Activated naive CD4-positive, alpha-beta T cell treated with anti-CD3 and anti-CD28 coated beads for 36 hours (primary cell): ENCODE measurements at regions not wholly inside any gene's neighbourhood (a gene's known extent, or its start where the extent isn't known, plus 50 kb on each side); places are given as distances from the start of the nearest gene placed in this dataset.

Source experiments
- CTCF ChIA-PET: fragments of 350-600 bp; sonication (Branson Sonifier 250); formaldehyde crosslinking; loops from one replicate; lab custom pipeline; 2021; ENCODE audit warnings: antibody characterized with exemption; lab: Charles Lee
- DNase-seq: peaks from one replicate; pipeline ENCODE4 v3.0.0-alpha.2; 2020
- H3K27ac Mint-ChIP-seq: one replicate; pipeline ENCODE4 v1.8.0; 2021; ENCODE audit warnings: mild to moderate bottlenecking, mixed read lengths
- H3K27me3 Mint-ChIP-seq: one replicate; pipeline ENCODE4 v1.8.0; 2021; ENCODE audit warnings: low read depth, mixed read lengths
- H3K36me3 Mint-ChIP-seq: one replicate; pipeline ENCODE4 v1.8.0; 2021; ENCODE audit warnings: low read depth, mixed read lengths
- H3K4me1 Mint-ChIP-seq: one replicate; pipeline ENCODE4 v1.8.0; 2021; ENCODE audit warnings: low read depth, mixed read lengths
- H3K4me3 Mint-ChIP-seq: one replicate; pipeline ENCODE4 v1.8.0; 2021; ENCODE audit warnings: mild to moderate bottlenecking, moderate library complexity, mixed read lengths
- H3K9me3 Mint-ChIP-seq: one replicate; pipeline ENCODE4 v1.8.0; 2021; ENCODE audit warnings: mixed read lengths
- intact Hi-C: fragments of 100-400 bp; cut with micrococcal nuclease; formaldehyde crosslinking; loops from one replicate; pipeline ENCODE4 v1.15.1; 2023

DNA sequence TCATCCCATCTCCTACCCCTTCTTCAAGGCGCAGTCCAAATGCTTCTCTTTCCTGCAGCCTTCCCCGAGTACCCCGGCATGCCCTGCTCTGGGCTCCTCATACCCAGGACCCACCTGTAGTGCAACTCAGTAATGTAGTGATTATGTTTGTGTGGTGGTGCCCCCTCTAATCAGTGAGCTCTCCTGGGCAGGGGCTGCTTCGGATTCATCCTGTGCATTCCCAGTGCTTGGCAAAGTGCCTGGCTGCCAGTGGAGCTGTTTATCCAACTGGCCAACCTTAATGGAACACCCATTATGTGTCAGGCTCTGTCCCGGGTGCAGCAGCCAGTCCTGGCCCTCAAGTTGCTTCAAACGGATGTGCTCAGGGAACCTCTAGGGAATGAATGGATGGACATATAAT lies 174.4 kb upstream of the LINGO1 start:
- Mint-ChIP-seq H3K27ac (no peak overlapping the region), H3K9me3 (no peaks in the 10 kb centered on the region), H3K4me1 (no peaks in the 10 kb centered on the region), H3K27me3 (no peaks in the 10 kb centered on the region), H3K36me3 (no peaks in the 10 kb centered on the region), H3K4me3 (no peak overlapping the region)
- intact Hi-C loops, result no loop called here
- CTCF ChIA-PET, result interaction anchor here (1.2 kb wide), 1 partner anchor 171 kb away, joined by 3 read pairs; no protein-coding TSS in a partner anchor
- DNase-seq, result no peak

DNA sequence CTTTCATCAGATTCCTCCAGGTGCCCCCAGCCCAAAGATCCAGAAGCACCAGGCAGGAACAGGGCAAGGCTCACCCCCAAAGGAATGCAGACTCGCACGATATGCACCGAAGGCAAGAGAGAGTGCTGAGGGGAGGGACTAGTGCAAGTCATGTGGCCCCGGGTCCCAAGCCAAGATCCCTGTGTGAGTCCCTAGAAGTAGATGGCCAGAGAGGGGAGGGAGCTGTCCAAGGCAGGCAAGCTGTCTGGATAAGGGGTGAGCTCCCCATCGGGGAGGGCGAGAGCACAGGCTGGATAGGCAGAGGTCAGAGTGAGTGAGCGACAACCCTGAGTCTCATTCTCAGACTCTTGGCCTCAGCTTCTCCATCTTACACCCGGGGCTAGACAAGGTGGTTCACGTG lies 171.5 kb upstream of the LINGO1 start:
- no peak overlapping the region for H3K27ac Mint-ChIP-seq
- no peak overlapping the region for H3K4me3 Mint-ChIP-seq
- no peaks in the 10 kb centered on the region for H3K36me3 Mint-ChIP-seq
- no peaks in the 10 kb centered on the region for H3K4me1 Mint-ChIP-seq
- H3K27me3 Mint-ChIP-seq, result no peaks in the 10 kb centered on the region
- CTCF ChIA-PET, result no interaction called here
- intact Hi-C loops, result no loop called here
- H3K9me3 Mint-ChIP-seq, result no peaks in the 10 kb centered on the region
- no peak for DNase-seq

DNA sequence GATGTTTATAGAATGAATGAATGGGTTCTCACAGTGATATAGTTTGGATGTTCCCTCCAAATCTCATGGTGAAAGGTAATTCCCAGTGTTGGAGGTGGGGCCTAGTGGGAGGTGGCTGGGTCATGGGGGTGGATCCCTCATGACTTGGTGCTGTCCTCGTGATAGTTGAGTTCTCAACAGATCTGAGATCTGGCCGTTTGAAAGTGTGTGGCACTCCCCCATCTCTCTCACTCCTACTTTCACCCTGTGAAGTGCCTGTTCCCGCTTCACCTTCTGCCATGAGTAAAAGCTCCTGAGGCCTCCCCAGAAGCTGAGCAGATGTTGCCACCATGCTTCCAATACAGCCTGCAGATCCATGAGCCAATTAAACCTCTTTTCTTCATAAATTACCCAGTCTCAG lies 170.8 kb upstream of the LINGO1 start:
- intact Hi-C loops, result no loop called here
- H3K27ac Mint-ChIP-seq, result no peak overlapping the region
- H3K36me3 Mint-ChIP-seq, result no peaks in the 10 kb centered on the region
- H3K9me3 Mint-ChIP-seq, result no peaks in the 10 kb centered on the region
- no peak for DNase-seq
- H3K4me1 Mint-ChIP-seq, result no peaks in the 10 kb centered on the region
- CTCF ChIA-PET, result interaction anchor here (0.6 kb wide), 1 partner anchor 46 kb away, joined by 4 read pairs; no protein-coding TSS in a partner anchor
- H3K4me3 Mint-ChIP-seq, result no peak overlapping the region
- no peaks in the 10 kb centered on the region for H3K27me3 Mint-ChIP-seq

DNA sequence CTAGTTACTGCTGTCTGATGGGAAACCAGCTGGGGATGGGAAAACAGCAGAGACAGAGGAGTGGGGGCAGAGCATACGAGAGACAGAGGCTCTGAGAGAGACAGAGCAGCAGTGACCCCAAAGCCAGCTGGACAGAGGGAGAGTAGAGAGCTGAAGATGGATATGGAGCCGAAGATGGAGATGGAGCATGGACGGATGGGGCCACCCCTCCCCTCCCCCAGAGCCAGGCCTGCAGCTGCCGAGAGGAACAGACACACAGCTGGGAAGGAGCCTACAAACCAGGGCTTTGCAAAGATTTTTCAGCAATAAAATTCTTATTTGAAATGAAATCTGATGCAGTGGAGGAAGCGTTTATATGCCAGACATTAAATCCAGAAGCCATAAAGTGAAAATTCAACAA lies 167.6 kb upstream of the LINGO1 start:
- Mint-ChIP-seq H3K4me1 (peaks cover 3% of the 10 kb centered on the region), H3K4me3 (no peak overlapping the region), H3K27ac (no peak overlapping the region), H3K36me3 (no peaks in the 10 kb centered on the region), H3K27me3 (no peaks in the 10 kb centered on the region), H3K9me3 (no peaks in the 10 kb centered on the region)
- CTCF ChIA-PET, result no interaction called here
- no peak for DNase-seq
- intact Hi-C loops, result no loop called here

DNA sequence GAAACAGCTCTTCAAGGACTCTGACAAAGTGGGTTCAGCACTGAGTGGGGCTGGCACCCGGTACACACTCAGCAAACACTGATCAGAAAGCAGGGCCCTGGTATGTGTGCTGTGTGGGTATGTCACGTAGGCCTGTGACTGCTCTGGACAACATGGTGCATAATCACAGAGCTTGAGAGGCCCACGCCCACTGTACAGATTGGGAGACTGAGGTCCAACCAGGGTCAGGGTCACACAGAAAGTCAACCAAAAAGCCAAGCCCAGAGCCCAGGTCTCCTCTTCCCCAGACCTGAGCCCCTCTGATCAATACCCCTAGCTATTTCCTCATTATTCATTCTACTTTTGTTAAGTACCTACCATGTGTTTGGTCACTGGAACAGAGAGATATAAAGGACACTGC lies 166.1 kb upstream of the LINGO1 start:
- Mint-ChIP-seq H3K36me3 (no peaks in the 10 kb centered on the region), H3K4me3 (no peak overlapping the region), H3K27me3 (no peaks in the 10 kb centered on the region), H3K4me1 (peaks cover 3% of the 10 kb centered on the region), H3K9me3 (no peaks in the 10 kb centered on the region), H3K27ac (no peak overlapping the region)
- intact Hi-C loops, result no loop called here
- CTCF ChIA-PET, result no interaction called here
- DNase-seq, result no peak

DNA sequence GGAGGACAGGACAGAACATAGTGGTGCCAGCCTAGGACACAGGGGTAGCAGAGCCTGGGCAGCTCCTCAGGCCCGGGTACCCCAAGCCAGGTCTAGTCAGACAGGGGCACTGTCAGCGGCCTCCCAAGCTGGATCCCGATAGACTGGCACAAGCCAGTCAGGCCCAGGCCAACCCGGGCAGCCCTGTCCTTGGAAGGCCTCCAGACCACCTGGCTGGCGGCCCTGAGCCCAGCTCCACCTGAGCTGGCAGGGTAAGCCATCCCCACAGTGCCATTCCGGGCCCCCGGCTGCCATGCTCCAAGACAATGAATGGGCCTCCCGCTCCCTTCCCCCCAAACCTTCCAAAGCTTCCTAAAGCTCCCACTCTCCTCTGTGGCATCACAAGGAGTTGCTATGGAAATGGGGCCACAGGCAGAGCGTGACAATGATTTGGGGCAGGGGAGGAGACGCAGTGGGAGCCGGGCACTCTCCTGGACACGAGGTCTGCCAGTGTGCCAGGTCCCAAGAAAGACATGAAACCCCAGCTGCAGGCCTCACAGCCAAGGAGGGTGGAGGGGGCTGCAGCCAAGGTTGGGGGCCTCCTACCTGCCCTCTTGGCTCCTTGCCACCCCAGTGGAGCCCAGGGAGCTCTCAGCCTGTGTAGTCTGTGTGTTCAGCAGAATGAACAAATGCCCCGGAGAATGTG lies 165.6 kb upstream of the LINGO1 start:
- no peak for DNase-seq
- Mint-ChIP-seq H3K4me1 (peaks cover 3% of the 10 kb centered on the region), H3K36me3 (no peaks in the 10 kb centered on the region), H3K27me3 (no peaks in the 10 kb centered on the region), H3K4me3 (no peak overlapping the region), H3K9me3 (no peaks in the 10 kb centered on the region), H3K27ac (no peak overlapping the region)
- CTCF ChIA-PET, result no interaction called here
- intact Hi-C loops, result no loop called here

DNA sequence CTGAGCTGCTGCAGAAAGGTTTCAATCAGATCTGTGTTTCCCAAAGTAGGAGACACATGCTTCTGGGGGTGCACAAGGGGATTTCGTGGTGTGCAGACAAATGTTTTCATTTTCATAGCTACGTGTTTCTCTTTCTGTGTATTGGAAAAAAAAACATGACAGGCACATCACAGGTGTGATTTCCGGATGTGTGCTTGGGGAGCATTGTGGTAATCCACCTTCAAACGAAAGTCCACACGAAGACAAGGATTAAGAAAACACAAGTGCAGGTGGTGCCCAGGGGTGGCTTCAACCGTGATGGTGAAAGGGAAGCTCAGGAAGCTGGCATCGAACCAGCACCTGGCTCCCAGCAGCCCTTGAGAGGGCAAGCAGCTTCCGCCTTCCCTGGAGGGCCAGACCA lies 164.6 kb upstream of the LINGO1 start:
- intact Hi-C loops, result no loop called here
- H3K27me3 Mint-ChIP-seq, result no peaks in the 10 kb centered on the region
- peaks cover 3% of the 10 kb centered on the region for H3K4me1 Mint-ChIP-seq
- H3K36me3 Mint-ChIP-seq, result no peaks in the 10 kb centered on the region
- peak; percentile 18 for DNase-seq
- H3K27ac Mint-ChIP-seq, result no peak overlapping the region
- CTCF ChIA-PET, result interaction anchor here (0.7 to 1.3 kb wide), 3 partner anchors 12 to 305 kb away, joined by 3 to 5 read pairs (median 3); no protein-coding TSS in a partner anchor
- no peak overlapping the region for H3K4me3 Mint-ChIP-seq
- H3K9me3 Mint-ChIP-seq, result no peaks in the 10 kb centered on the region

DNA sequence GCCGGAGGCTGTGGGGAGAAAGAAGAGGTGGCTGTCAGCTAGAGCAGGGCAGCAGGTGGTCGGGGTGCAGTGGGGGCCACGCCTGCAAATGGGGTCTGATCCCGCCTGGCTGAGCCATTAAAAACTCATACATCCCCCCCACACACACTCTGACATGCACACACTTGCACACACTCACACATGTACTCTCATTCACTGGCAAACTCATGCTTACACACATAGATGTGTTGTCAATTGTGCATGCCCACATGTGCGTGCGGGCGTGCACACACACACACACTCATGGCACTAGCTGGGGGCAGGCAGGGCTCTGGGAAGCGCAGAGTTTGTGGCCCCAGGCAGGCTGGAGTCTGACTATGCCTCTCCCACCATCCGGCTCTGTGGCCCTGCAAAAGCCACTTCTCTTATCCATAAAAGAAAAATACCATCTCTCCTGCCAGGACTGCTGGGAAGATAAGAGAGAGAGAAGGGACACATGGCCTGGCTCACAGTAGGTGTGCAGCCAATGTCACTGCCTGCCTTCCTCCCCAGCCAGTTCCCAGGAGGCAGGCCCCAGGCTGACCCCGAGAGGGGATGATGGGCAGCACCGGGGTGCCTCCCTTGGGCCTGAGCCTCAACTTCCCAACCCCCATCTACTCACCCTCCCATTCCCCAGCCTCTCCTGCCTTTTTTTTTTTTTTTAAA lies 163.5 kb upstream of the LINGO1 start:
- no peaks in the 10 kb centered on the region for H3K27me3 Mint-ChIP-seq
- no peaks in the 10 kb centered on the region for H3K9me3 Mint-ChIP-seq
- H3K4me1 Mint-ChIP-seq, result peaks cover 3% of the 10 kb centered on the region
- CTCF ChIA-PET, result interaction anchor here (0.7 to 0.8 kb wide), 2 partner anchors 162 to 1282 kb away, joined by 3 read pairs; no protein-coding TSS in a partner anchor
- no peak for DNase-seq
- H3K27ac Mint-ChIP-seq, result no peak overlapping the region
- H3K4me3 Mint-ChIP-seq, result no peak overlapping the region
- intact Hi-C loops, result no loop called here
- H3K36me3 Mint-ChIP-seq, result no peaks in the 10 kb centered on the region

DNA sequence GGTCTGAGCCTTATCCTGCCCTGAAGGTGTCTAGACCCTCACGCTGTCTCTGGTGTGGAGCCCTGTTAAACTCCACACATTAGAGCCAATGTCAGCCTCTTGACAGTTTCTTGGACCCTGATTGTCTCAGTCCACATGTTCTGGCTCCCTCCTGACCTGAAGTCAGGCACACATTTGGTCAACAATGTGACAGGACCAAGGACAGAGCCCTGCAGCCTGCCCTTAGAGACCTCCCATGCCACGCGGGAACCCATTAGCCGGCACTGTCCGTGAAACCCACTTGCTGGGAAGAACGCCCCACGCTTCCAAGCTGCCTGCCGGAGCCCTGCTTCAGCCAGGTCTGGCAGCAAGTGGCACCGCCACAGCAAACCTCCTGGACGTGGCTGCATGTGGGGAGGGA lies 162.7 kb upstream of the LINGO1 start:
- CTCF ChIA-PET, result interaction anchor here (0.7 kb wide), 1 partner anchor 1281 kb away, joined by 3 read pairs; no protein-coding TSS in a partner anchor
- no peaks in the 10 kb centered on the region for H3K27me3 Mint-ChIP-seq
- DNase-seq, result no peak
- H3K9me3 Mint-ChIP-seq, result no peaks in the 10 kb centered on the region
- no peaks in the 10 kb centered on the region for H3K36me3 Mint-ChIP-seq
- H3K4me3 Mint-ChIP-seq, result no peak overlapping the region
- peaks cover 3% of the 10 kb centered on the region for H3K4me1 Mint-ChIP-seq
- intact Hi-C loops, result no loop called here
- H3K27ac Mint-ChIP-seq, result no peak overlapping the region

DNA sequence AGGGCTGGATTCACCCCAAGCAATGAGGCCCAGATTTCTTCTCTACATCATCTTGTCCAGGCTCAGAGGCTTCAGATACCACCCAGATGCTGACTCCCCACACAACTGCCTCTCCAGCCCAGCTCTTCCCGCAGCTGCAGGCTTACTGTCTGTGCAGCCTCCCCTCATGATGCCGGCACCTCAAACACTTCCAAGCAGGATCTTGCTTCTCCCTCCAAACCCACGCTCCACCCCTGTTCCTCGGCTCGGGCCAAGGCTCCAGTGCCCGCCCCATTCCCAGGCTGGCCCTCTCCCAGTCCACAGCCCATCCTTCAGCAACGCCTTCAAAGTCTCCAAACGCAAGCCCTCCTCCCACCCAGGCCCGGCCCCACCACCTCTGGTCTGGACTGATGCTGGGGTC lies 159.2 kb upstream of the LINGO1 start:
- CTCF ChIA-PET, result no interaction called here
- no peaks in the 10 kb centered on the region for H3K9me3 Mint-ChIP-seq
- intact Hi-C loops, result no loop called here
- no peaks in the 10 kb centered on the region for H3K36me3 Mint-ChIP-seq
- H3K27ac Mint-ChIP-seq, result no peak overlapping the region
- no peak for DNase-seq
- no peaks in the 10 kb centered on the region for H3K27me3 Mint-ChIP-seq
- no peak overlapping the region for H3K4me3 Mint-ChIP-seq
- peaks cover 1% of the 10 kb centered on the region for H3K4me1 Mint-ChIP-seq

DNA sequence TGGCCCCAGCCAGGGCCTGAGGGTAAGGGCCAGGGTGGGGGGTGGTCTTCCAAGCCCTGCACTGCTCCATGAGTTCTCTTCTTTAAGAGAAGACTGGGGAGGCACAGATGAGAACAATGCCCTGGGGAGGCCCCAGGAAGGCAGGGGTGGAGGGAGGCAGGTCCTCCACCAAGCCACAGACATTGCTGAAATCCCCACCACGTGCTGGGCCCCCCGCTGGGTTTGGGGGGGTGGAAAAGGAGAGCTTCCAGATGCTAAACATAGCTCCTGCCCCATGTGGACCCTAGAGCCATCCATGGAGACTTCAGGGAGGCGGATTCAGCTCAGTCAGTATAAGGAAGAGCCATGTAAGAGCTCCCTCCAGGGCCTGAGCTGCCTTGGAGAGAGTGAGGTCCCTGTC lies 157.8 kb upstream of the LINGO1 start:
- H3K4me3 Mint-ChIP-seq, result no peak overlapping the region
- no peaks in the 10 kb centered on the region for H3K9me3 Mint-ChIP-seq
- no peaks in the 10 kb centered on the region for H3K4me1 Mint-ChIP-seq
- peaks cover 3% of the 10 kb centered on the region for H3K27me3 Mint-ChIP-seq
- no peak overlapping the region for H3K27ac Mint-ChIP-seq
- CTCF ChIA-PET, result no interaction called here
- DNase-seq, result no peak
- H3K36me3 Mint-ChIP-seq, result no peaks in the 10 kb centered on the region
- intact Hi-C loops, result no loop called here

DNA sequence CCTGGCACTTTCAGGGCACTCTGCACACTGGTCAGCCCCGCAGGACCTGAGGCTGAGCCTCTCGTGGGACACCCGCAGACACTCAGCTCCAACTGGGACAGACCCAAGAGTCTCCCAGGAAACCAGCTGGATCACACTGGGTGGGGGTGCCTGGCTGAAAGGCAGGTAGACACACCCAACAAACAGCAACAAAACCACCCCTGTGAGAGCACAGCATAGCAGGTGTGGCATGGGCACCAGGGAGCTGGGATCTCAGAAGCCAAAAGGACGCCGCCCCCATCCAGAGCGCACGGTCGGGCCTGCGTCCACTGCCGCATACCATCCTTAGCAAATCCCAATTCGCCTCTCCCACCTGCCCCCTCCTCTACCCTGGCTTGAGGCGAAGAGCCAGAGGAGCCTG lies 154.2 kb upstream of the LINGO1 start:
- Mint-ChIP-seq H3K27me3 (peaks cover 5% of the 10 kb centered on the region), H3K36me3 (no peaks in the 10 kb centered on the region), H3K27ac (no peak overlapping the region), H3K4me3 (no peak overlapping the region), H3K9me3 (no peaks in the 10 kb centered on the region), H3K4me1 (no peaks in the 10 kb centered on the region)
- DNase-seq, result no peak
- CTCF ChIA-PET, result interaction anchor here (0.5 kb wide), 1 partner anchor 413 kb away, joined by 3 read pairs; no protein-coding TSS in a partner anchor
- intact Hi-C loops, result no loop called here
